Thoracic aorta (tissue), 2 donors: ENCODE measurements at regions not wholly inside any gene's neighbourhood (a gene's known extent, or its start where the extent isn't known, plus 50 kb on each side); places are given as distances from the start of the nearest gene placed in this dataset.

Experiments
- ATAC-seq: fragments of 150-250 bp; one replicate; pipeline ENCODE4 v1.8.0; 2017; ENCODE audit warnings: low read depth; ENCODE audit not compliant: insufficient number of reproducible peaks, low FRiP score
- DNase-seq: peaks from one replicate; pipeline ENCODE4 v3.0.0-alpha.2; 2020; ENCODE audit warnings: low spot score
- H3K27ac ChIP-seq, 2 donors: fragments of 200-600 bp; sonication (generic); 1 replicate in 1 of 2; 2 replicates in 1 of 2; pipeline ENCODE4 v1.5.1; 2016; ENCODE audit warnings: mild to moderate bottlenecking in 2 of 2, moderate library complexity in 2 of 2
- H3K27me3 ChIP-seq: fragments of 200-600 bp; sonication (generic); replicated peaks from 2 replicates; pipeline ENCODE4 v1.6.0; 2016; ENCODE audit warnings: mild to moderate bottlenecking; ENCODE audit not compliant: insufficient read depth
- H3K36me3 ChIP-seq: fragments of 200-600 bp; sonication (generic); one replicate; pipeline ENCODE4 v1.5.1; 2016
- H3K4me1 ChIP-seq, 2 donors: fragments of 200-600 bp; sonication (generic); 1 replicate in 1 of 2; 2 replicates in 1 of 2; pipeline versions ENCODE4 v1.5.1 to v1.6.0; 2016; ENCODE audit warnings: low read depth in 2 of 2, mild to moderate bottlenecking in 1 of 2; ENCODE audit not compliant: control insufficient read depth in 1 of 2
- H3K4me3 ChIP-seq: fragments of 200-600 bp; sonication (generic); 2 replicates; pipeline ENCODE4 v1.5.1; 2016; ENCODE audit warnings: mild to moderate bottlenecking
- H3K9me3 ChIP-seq: fragments of 200-600 bp; sonication (generic); 2 replicates; pipeline ENCODE4 v1.5.1; 2016
- CTCF ChIP-seq: fragments of 200-600 bp; sonication (generic); IDR thresholded peaks from one replicate; pipeline ENCODE4 v1.5.1; 2019; ENCODE audit warnings: antibody characterized with exemption

- Histone ChIP-seq H3K4me1 (no peaks in the 10 kb centered on the region), H3K9me3 (peaks cover 5% of the 10 kb centered on the region), H3K27ac (no peak overlapping the region), H3K4me3 (no peak overlapping the region), H3K36me3 (no peaks in the 10 kb centered on the region), H3K27me3 (no peaks in the 10 kb centered on the region)
- no peak for ATAC-seq
- no peak for TF ChIP-seq CTCF
- DNase-seq = no peak
Measured at GRCh38 chr9:12056874-12057273, 636.3 kb upstream of the TYRP1 start.

GRCh38 chr9:12060067-12060466 is 633.1 kb upstream of the TYRP1 start:
- DNase-seq (no peak), ATAC-seq (no peak)
- Histone ChIP-seq H3K27ac (no peak overlapping the region), H3K4me3 (no peak overlapping the region), H3K36me3 (no peaks in the 10 kb centered on the region), H3K9me3 (no peaks in the 10 kb centered on the region), H3K27me3 (no peaks in the 10 kb centered on the region), H3K4me1 (no peaks in the 10 kb centered on the region)
- no peak for TF ChIP-seq CTCF

GRCh38 chr9:12060811-12061210 is 632.4 kb upstream of the TYRP1 start:
- H3K4me1 ChIP-seq = no peaks in the 10 kb centered on the region
- ATAC-seq = no peak
- no peak for TF ChIP-seq CTCF

GRCh38 chr9:12065050-12065449 is 628.1 kb upstream of the TYRP1 start:
- no peak for ATAC-seq
- Histone ChIP-seq H3K4me3 (no peak overlapping the region), H3K27ac (no peak overlapping the region), H3K36me3 (no peaks in the 10 kb centered on the region), H3K27me3 (no peaks in the 10 kb centered on the region), H3K4me1 (no peaks in the 10 kb centered on the region), H3K9me3 (no peaks in the 10 kb centered on the region)
- DNase-seq = no peak
- TF ChIP-seq CTCF = no peak

More at GRCh38 chr9:12060811-12061210, 632.4 kb upstream of the TYRP1 start:
- no peaks in the 10 kb centered on the region for H3K36me3 ChIP-seq
- H3K4me3 ChIP-seq = no peak overlapping the region
- no peak overlapping the region for H3K27ac ChIP-seq
- H3K27me3 ChIP-seq = no peaks in the 10 kb centered on the region
- DNase-seq = no peak
- no peaks in the 10 kb centered on the region for H3K9me3 ChIP-seq

- ATAC-seq (no peak), DNase-seq (no peak)
- no peak overlapping the region for H3K4me3 ChIP-seq
- no peaks in the 10 kb centered on the region for H3K9me3 ChIP-seq
- no peaks in the 10 kb centered on the region for H3K36me3 ChIP-seq
- no peak overlapping the region for H3K27ac ChIP-seq
- no peaks in the 10 kb centered on the region for H3K4me1 ChIP-seq
- H3K27me3 ChIP-seq = no peaks in the 10 kb centered on the region
- no peak for TF ChIP-seq CTCF
Measured at GRCh38 chr9:12065686-12066085, 627.5 kb upstream of the TYRP1 start.
